ENCODE measurements at regions not wholly inside any gene's neighbourhood (a gene's known extent, or its start where the extent isn't known, plus 50 kb on each side); places are given as distances from the start of the nearest gene placed in this dataset.
"Not testable (repeated sequence)": the region's sequence is repeated elsewhere in the genome, so short reads cannot be mapped to it uniquely, and the experiment has no call there.

- no peak for DNase-seq
These were observed 65.8 kb downstream of the SPIN4 start for GRCh38 chrX:63285375-63285774.

- no peak for DNase-seq
These were observed 66.5 kb downstream of the SPIN4 start for GRCh38 chrX:63284659-63285058.

- DNase-seq, result no peak
These were observed 67.8 kb downstream of the SPIN4 start for GRCh38 chrX:63283348-63283747.

- DNase-seq, result no peak
These were observed 68.3 kb downstream of the SPIN4 start for GRCh38 chrX:63282828-63283227.

GRCh38 chrX:63282077-63282476, 69.1 kb downstream of the SPIN4 start:
- no peak for DNase-seq

- DNase-seq, result no peak
These were observed 69.7 kb downstream of the SPIN4 start for GRCh38 chrX:63281465-63281864.

GRCh38 chrX:63277394-63277793, 73.7 kb downstream of the SPIN4 start:
- not testable (repeated sequence) for DNase-seq

- peak in 1 of 2 donors; percentile 5 for DNase-seq
These were observed 76.0 kb downstream of the SPIN4 start for GRCh38 chrX:63275127-63275526.

GRCh38 chrX:63270873-63271272, 80.3 kb downstream of the SPIN4 start:
- DNase-seq, result no peak

GRCh38 chrX:63258144-63258543, 93.0 kb downstream of the SPIN4 start:
- no peak for DNase-seq

GRCh38 chrX:63250253-63250868, 100.8 kb downstream of the SPIN4 start:
- peak; percentile 42 to 67 for DNase-seq

- DNase-seq, result not testable (repeated sequence)
These were observed 108.4 kb downstream of the SPIN4 start for GRCh38 chrX:63242689-63243088.

GRCh38 chrX:63235963-63236362, 115.2 kb downstream of the SPIN4 start:
- DNase-seq, result not testable (repeated sequence)

- DNase-seq, result not testable (repeated sequence)
These were observed 118.1 kb downstream of the SPIN4 start for GRCh38 chrX:63233013-63233412.

GRCh38 chrX:63218202-63218601, 132.9 kb downstream of the SPIN4 start:
- DNase-seq, result not testable (repeated sequence)

- not testable (repeated sequence) for DNase-seq
These were observed 133.6 kb downstream of the SPIN4 start for GRCh38 chrX:63217549-63217948.

- not testable (repeated sequence) for DNase-seq
These were observed 141.5 kb downstream of the SPIN4 start for GRCh38 chrX:63209645-63210044.

GRCh38 chrX:63209128-63209527, 142.0 kb downstream of the SPIN4 start:
- DNase-seq, result not testable (repeated sequence)

- DNase-seq, result not testable (repeated sequence)
These were observed 146.7 kb downstream of the SPIN4 start for GRCh38 chrX:63204266-63205074.

- not testable (repeated sequence) for DNase-seq
These were observed 149.1 kb downstream of the SPIN4 start for GRCh38 chrX:63201987-63202386.

GRCh38 chrX:63198693-63199092, 152.4 kb downstream of the SPIN4 start:
- DNase-seq, result not testable (repeated sequence)

- DNase-seq, result not testable (repeated sequence)
These were observed 158.6 kb downstream of the SPIN4 start for GRCh38 chrX:63192366-63193041.

- DNase-seq, result no peak
These were observed 165.0 kb downstream of the SPIN4 start for GRCh38 chrX:63186137-63186536.

- not testable (repeated sequence) for DNase-seq
These were observed 171.3 kb downstream of the SPIN4 start for GRCh38 chrX:63179852-63180251.

Data from CD4-positive, alpha-beta T cell treated with Interferon alpha-2 for 1 hour (primary cell).